ES-I3 (cell line): ENCODE measurements at regions not wholly inside any gene's neighbourhood (a gene's known extent, or its start where the extent isn't known, plus 50 kb on each side); places are given as distances from the start of the nearest gene placed in this dataset.

ENCODE experiments used
- H3K36me3 ChIP-seq: 2 replicates; pipeline ENCODE4 v1.6.1; 2013; ENCODE audit warnings: mild to moderate bottlenecking, low read length, control low read depth, moderate library complexity; ENCODE audit not compliant: insufficient read depth
- H3K4me1 ChIP-seq: 2 replicates; pipeline ENCODE4 v1.6.1; 2013; ENCODE audit warnings: mild to moderate bottlenecking, control low read depth, low read length; ENCODE audit not compliant: insufficient read depth
- H3K9ac ChIP-seq: 2 replicates; pipeline ENCODE4 v1.6.1; 2013; ENCODE audit warnings: low read depth, mild to moderate bottlenecking, low read length, moderate library complexity
- H3K9me3 ChIP-seq: 2 replicates; pipeline ENCODE4 v1.6.1; 2013; ENCODE audit warnings: mild to moderate bottlenecking, low read length, moderate library complexity; ENCODE audit not compliant: control insufficient read depth, insufficient read depth

GRCh38 chr10:78756604-78757343 lies 312.0 kb upstream of the ZMIZ1 start:
- H3K36me3 ChIP-seq: no peaks in the 10 kb centered on the region
- peaks cover 21% of the 10 kb centered on the region for H3K4me1 ChIP-seq
- no peaks in the 10 kb centered on the region for H3K9me3 ChIP-seq
- H3K9ac ChIP-seq: no peak overlapping the region

GRCh38 chr10:78757344-78757925 lies 311.3 kb upstream of the ZMIZ1 start:
- no peak overlapping the region for H3K9ac ChIP-seq
- no peaks in the 10 kb centered on the region for H3K9me3 ChIP-seq
- H3K36me3 ChIP-seq: no peaks in the 10 kb centered on the region
- H3K4me1 ChIP-seq: peaks cover 21% of the 10 kb centered on the region

GRCh38 chr10:78758176-78758575 lies 310.6 kb upstream of the ZMIZ1 start:
- Histone ChIP-seq H3K9me3 (no peaks in the 10 kb centered on the region), H3K4me1 (peaks cover 21% of the 10 kb centered on the region), H3K36me3 (no peaks in the 10 kb centered on the region), H3K9ac (no peak overlapping the region)

- peaks cover 18% of the 10 kb centered on the region for H3K4me1 ChIP-seq
- no peak overlapping the region for H3K9ac ChIP-seq
- H3K9me3 ChIP-seq: no peaks in the 10 kb centered on the region
- no peaks in the 10 kb centered on the region for H3K36me3 ChIP-seq
Observed at GRCh38 chr10:78759456-78760120, 309.2 kb upstream of the ZMIZ1 start.

GRCh38 chr10:78760463-78761310 lies 308.1 kb upstream of the ZMIZ1 start:
- H3K9me3 ChIP-seq: no peaks in the 10 kb centered on the region
- H3K4me1 ChIP-seq: peaks cover 15% of the 10 kb centered on the region
- H3K9ac ChIP-seq: no peak overlapping the region
- H3K36me3 ChIP-seq: no peaks in the 10 kb centered on the region

- Histone ChIP-seq H3K36me3 (no peaks in the 10 kb centered on the region), H3K4me1 (peaks cover 14% of the 10 kb centered on the region), H3K9ac (no peak overlapping the region), H3K9me3 (no peaks in the 10 kb centered on the region)
Observed at GRCh38 chr10:78761311-78761781, 307.4 kb upstream of the ZMIZ1 start.

GRCh38 chr10:78762086-78762630 lies 306.6 kb upstream of the ZMIZ1 start:
- H3K9ac ChIP-seq: no peak overlapping the region
- no peaks in the 10 kb centered on the region for H3K9me3 ChIP-seq
- H3K36me3 ChIP-seq: no peaks in the 10 kb centered on the region
- H3K4me1 ChIP-seq: peaks cover 7% of the 10 kb centered on the region

GRCh38 chr10:78763234-78763633 lies 305.5 kb upstream of the ZMIZ1 start:
- Histone ChIP-seq H3K9ac (no peak overlapping the region), H3K4me1 (peaks cover 4% of the 10 kb centered on the region; the same call in 1 of the 2 replicates), H3K9me3 (no peaks in the 10 kb centered on the region), H3K36me3 (no peaks in the 10 kb centered on the region)

- H3K9ac ChIP-seq: no peak overlapping the region
- no peaks in the 10 kb centered on the region for H3K36me3 ChIP-seq
- H3K4me1 ChIP-seq: peaks cover 10% of the 10 kb centered on the region; the same call in 1 of the 2 replicates
- no peaks in the 10 kb centered on the region for H3K9me3 ChIP-seq
Observed at GRCh38 chr10:78763651-78764395, 304.9 kb upstream of the ZMIZ1 start.

GRCh38 chr10:78764436-78764835 lies 304.3 kb upstream of the ZMIZ1 start:
- no peak overlapping the region for H3K9ac ChIP-seq
- no peaks in the 10 kb centered on the region for H3K9me3 ChIP-seq

GRCh38 chr10:78764846-78765430 lies 303.8 kb upstream of the ZMIZ1 start:
- no peaks in the 10 kb centered on the region for H3K36me3 ChIP-seq
- no peak overlapping the region for H3K9ac ChIP-seq
- H3K9me3 ChIP-seq: no peaks in the 10 kb centered on the region
- peaks cover 14% of the 10 kb centered on the region; the same call in 1 of the 2 replicates for H3K4me1 ChIP-seq

More at GRCh38 chr10:78764436-78764835, 304.3 kb upstream of the ZMIZ1 start:
- Histone ChIP-seq H3K36me3 (no peaks in the 10 kb centered on the region), H3K4me1 (peaks cover 14% of the 10 kb centered on the region; the same call in 1 of the 2 replicates)

- Histone ChIP-seq H3K36me3 (no peaks in the 10 kb centered on the region), H3K4me1 (peaks cover 14% of the 10 kb centered on the region; the same call in 1 of the 2 replicates), H3K9me3 (no peaks in the 10 kb centered on the region), H3K9ac (no peak overlapping the region)
Observed at GRCh38 chr10:78765726-78766335, 302.9 kb upstream of the ZMIZ1 start.

- H3K36me3 ChIP-seq: no peaks in the 10 kb centered on the region
- H3K4me1 ChIP-seq: peaks cover 14% of the 10 kb centered on the region; the same call in 1 of the 2 replicates
- H3K9me3 ChIP-seq: no peaks in the 10 kb centered on the region
- no peak overlapping the region for H3K9ac ChIP-seq
Observed at GRCh38 chr10:78766603-78767002, 302.2 kb upstream of the ZMIZ1 start.
